Skeletal muscle satellite cell (primary cell): ENCODE measurements at regions not wholly inside any gene's neighbourhood (a gene's known extent, or its start where the extent isn't known, plus 50 kb on each side); places are given as distances from the start of the nearest gene placed in this dataset.

ENCODE experiments used
- H3K27me3 ChIP-seq: 2 replicates; pipeline ENCODE4 v1.7.0; 2013; ENCODE audit warnings: low read length; ENCODE audit not compliant: control insufficient read depth, insufficient read depth
- H3K36me3 ChIP-seq: 2 replicates; pipeline ENCODE4 v1.7.0; 2013; ENCODE audit warnings: mild to moderate bottlenecking, control low read depth, low read length; ENCODE audit not compliant: insufficient read depth
- H3K4me1 ChIP-seq: 2 replicates; pipeline ENCODE4 v1.7.0; 2013; ENCODE audit warnings: low read length; ENCODE audit not compliant: control insufficient read depth, insufficient read depth
- H3K4me2 ChIP-seq: 2 replicates; pipeline ENCODE4 v1.7.0; 2013; ENCODE audit warnings: mild to moderate bottlenecking, low read length
- H3K4me3 ChIP-seq: 2 replicates; pipeline ENCODE4 v1.7.0; 2013; ENCODE audit warnings: low read length
- H3K9ac ChIP-seq: 2 replicates; pipeline ENCODE4 v1.7.0; 2013; ENCODE audit warnings: mild to moderate bottlenecking, low read depth, low read length, moderate library complexity
- H3K9me3 ChIP-seq: replicated peaks from 2 replicates; pipeline ENCODE4 v1.7.0; 2013; ENCODE audit warnings: mild to moderate bottlenecking, control low read depth, low read length

GRCh38 chr13:43985422-43986072, 105.8 kb downstream of the LACC1 start:
- no peak overlapping the region for H3K4me3 ChIP-seq
- H3K4me2 ChIP-seq, result no peak overlapping the region
- no peaks in the 10 kb centered on the region for H3K4me1 ChIP-seq
- H3K9ac ChIP-seq, result no peak overlapping the region
- H3K36me3 ChIP-seq, result no peaks in the 10 kb centered on the region
- no peaks in the 10 kb centered on the region for H3K9me3 ChIP-seq
- peaks cover 24% of the 10 kb centered on the region for H3K27me3 ChIP-seq

- no peaks in the 10 kb centered on the region for H3K9me3 ChIP-seq
- H3K9ac ChIP-seq, result no peak overlapping the region
- no peak overlapping the region for H3K4me2 ChIP-seq
- peaks cover 32% of the 10 kb centered on the region for H3K27me3 ChIP-seq
- no peak overlapping the region for H3K4me3 ChIP-seq
- no peaks in the 10 kb centered on the region for H3K36me3 ChIP-seq
- no peaks in the 10 kb centered on the region for H3K4me1 ChIP-seq
Observed at GRCh38 chr13:43986421-43986981, 106.8 kb downstream of the LACC1 start.

GRCh38 chr13:43988302-43988701, 108.6 kb downstream of the LACC1 start:
- Histone ChIP-seq H3K4me3 (no peak overlapping the region), H3K36me3 (no peaks in the 10 kb centered on the region)

GRCh38 chr13:43990021-43990420, 110.3 kb downstream of the LACC1 start:
- H3K36me3 ChIP-seq, result no peaks in the 10 kb centered on the region
- H3K4me2 ChIP-seq, result no peak overlapping the region
- H3K9me3 ChIP-seq, result no peaks in the 10 kb centered on the region
- H3K27me3 ChIP-seq, result peaks cover 47% of the 10 kb centered on the region
- H3K4me3 ChIP-seq, result no peak overlapping the region
- H3K9ac ChIP-seq, result no peak overlapping the region
- no peaks in the 10 kb centered on the region for H3K4me1 ChIP-seq

More at GRCh38 chr13:43988302-43988701, 108.6 kb downstream of the LACC1 start:
- H3K9ac ChIP-seq, result no peak overlapping the region
- H3K27me3 ChIP-seq, result peaks cover 48% of the 10 kb centered on the region
- H3K4me2 ChIP-seq, result no peak overlapping the region
- no peaks in the 10 kb centered on the region for H3K4me1 ChIP-seq
- no peaks in the 10 kb centered on the region for H3K9me3 ChIP-seq

- Histone ChIP-seq H3K36me3 (no peaks in the 10 kb centered on the region), H3K9ac (no peak overlapping the region), H3K9me3 (no peaks in the 10 kb centered on the region), H3K4me3 (no peak overlapping the region), H3K27me3 (peaks cover 48% of the 10 kb centered on the region), H3K4me1 (no peaks in the 10 kb centered on the region), H3K4me2 (no peak overlapping the region)
Observed at GRCh38 chr13:43990829-43991228, 111.1 kb downstream of the LACC1 start.

GRCh38 chr13:43991773-43992201, 112.1 kb downstream of the LACC1 start:
- H3K9ac ChIP-seq, result no peak overlapping the region
- H3K4me3 ChIP-seq, result no peak overlapping the region
- no peaks in the 10 kb centered on the region for H3K36me3 ChIP-seq
- H3K9me3 ChIP-seq, result no peaks in the 10 kb centered on the region
- H3K4me2 ChIP-seq, result no peak overlapping the region
- H3K27me3 ChIP-seq, result peaks cover 50% of the 10 kb centered on the region
- no peaks in the 10 kb centered on the region for H3K4me1 ChIP-seq

- Histone ChIP-seq H3K9me3 (no peaks in the 10 kb centered on the region), H3K36me3 (no peaks in the 10 kb centered on the region), H3K4me2 (no peak overlapping the region), H3K27me3 (peaks cover 53% of the 10 kb centered on the region), H3K4me3 (no peak overlapping the region), H3K9ac (no peak overlapping the region), H3K4me1 (no peaks in the 10 kb centered on the region)
Observed at GRCh38 chr13:43992211-43992610, 112.5 kb downstream of the LACC1 start.

- Histone ChIP-seq H3K27me3 (peaks cover 62% of the 10 kb centered on the region), H3K4me3 (no peak overlapping the region), H3K4me1 (no peaks in the 10 kb centered on the region)
Observed at GRCh38 chr13:43994999-43995859, 115.5 kb downstream of the LACC1 start.

GRCh38 chr13:43996221-43996620, 116.5 kb downstream of the LACC1 start:
- no peaks in the 10 kb centered on the region for H3K9me3 ChIP-seq
- H3K27me3 ChIP-seq, result peaks cover 57% of the 10 kb centered on the region
- H3K36me3 ChIP-seq, result no peaks in the 10 kb centered on the region
- no peak overlapping the region for H3K4me3 ChIP-seq
- no peak overlapping the region for H3K9ac ChIP-seq
- H3K4me2 ChIP-seq, result no peak overlapping the region
- no peaks in the 10 kb centered on the region for H3K4me1 ChIP-seq

More at GRCh38 chr13:43994999-43995859, 115.5 kb downstream of the LACC1 start:
- Histone ChIP-seq H3K9ac (no peak overlapping the region), H3K4me2 (no peak overlapping the region), H3K9me3 (no peaks in the 10 kb centered on the region), H3K36me3 (no peaks in the 10 kb centered on the region)

GRCh38 chr13:44003481-44003880, 123.8 kb downstream of the LACC1 start:
- no peak overlapping the region for H3K4me2 ChIP-seq
- H3K4me1 ChIP-seq, result peaks cover 6% of the 10 kb centered on the region
- H3K27me3 ChIP-seq, result peaks cover 14% of the 10 kb centered on the region
- H3K4me3 ChIP-seq, result no peak overlapping the region
- H3K36me3 ChIP-seq, result no peaks in the 10 kb centered on the region
- H3K9ac ChIP-seq, result no peak overlapping the region
- no peaks in the 10 kb centered on the region for H3K9me3 ChIP-seq

GRCh38 chr13:44004878-44005277, 125.2 kb downstream of the LACC1 start:
- Histone ChIP-seq H3K9me3 (no peaks in the 10 kb centered on the region), H3K9ac (no peak overlapping the region), H3K27me3 (peaks cover 11% of the 10 kb centered on the region), H3K4me2 (no peak overlapping the region), H3K4me3 (no peak overlapping the region), H3K4me1 (peaks cover 6% of the 10 kb centered on the region), H3K36me3 (no peaks in the 10 kb centered on the region)
